Breast epithelium (tissue), 3 donors: ENCODE measurements at regions not wholly inside any gene's neighbourhood (a gene's known extent, or its start where the extent isn't known, plus 50 kb on each side); places are given as distances from the start of the nearest gene placed in this dataset.

Experiments
- POLR2A ChIP-seq: fragments of 450-650 bp; IDR thresholded peaks from one replicate; pipeline ENCODE4 v1.6.1; 2016; ENCODE audit warnings: antibody characterized with exemption, mild to moderate bottlenecking, moderate library complexity
- TF ChIP-seq, protein P1 (sequence below), 3 donors: fragments of 450-650 bp; IDR thresholded peaks; one replicate each; pipeline ENCODE4 v1.5.1; 2016 to 2017; ENCODE audit warnings: antibody characterized with exemption in 3 of 3, mild to moderate bottlenecking in 3 of 3, moderate library complexity in 3 of 3

GRCh38 chr2:237022533-237022932 is 63.2 kb upstream of the COPS8 start:
- TF ChIP-seq, protein P1, sequence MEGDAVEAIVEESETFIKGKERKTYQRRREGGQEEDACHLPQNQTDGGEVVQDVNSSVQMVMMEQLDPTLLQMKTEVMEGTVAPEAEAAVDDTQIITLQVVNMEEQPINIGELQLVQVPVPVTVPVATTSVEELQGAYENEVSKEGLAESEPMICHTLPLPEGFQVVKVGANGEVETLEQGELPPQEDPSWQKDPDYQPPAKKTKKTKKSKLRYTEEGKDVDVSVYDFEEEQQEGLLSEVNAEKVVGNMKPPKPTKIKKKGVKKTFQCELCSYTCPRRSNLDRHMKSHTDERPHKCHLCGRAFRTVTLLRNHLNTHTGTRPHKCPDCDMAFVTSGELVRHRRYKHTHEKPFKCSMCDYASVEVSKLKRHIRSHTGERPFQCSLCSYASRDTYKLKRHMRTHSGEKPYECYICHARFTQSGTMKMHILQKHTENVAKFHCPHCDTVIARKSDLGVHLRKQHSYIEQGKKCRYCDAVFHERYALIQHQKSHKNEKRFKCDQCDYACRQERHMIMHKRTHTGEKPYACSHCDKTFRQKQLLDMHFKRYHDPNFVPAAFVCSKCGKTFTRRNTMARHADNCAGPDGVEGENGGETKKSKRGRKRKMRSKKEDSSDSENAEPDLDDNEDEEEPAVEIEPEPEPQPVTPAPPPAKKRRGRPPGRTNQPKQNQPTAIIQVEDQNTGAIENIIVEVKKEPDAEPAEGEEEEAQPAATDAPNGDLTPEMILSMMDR (IDR thresholded peaks at IDR 0.05) = no peak
- TF ChIP-seq POLR2A = no peak
